SH-SY5Y (cell line): ENCODE measurements at regions not wholly inside any gene's neighbourhood (a gene's known extent, or its start where the extent isn't known, plus 50 kb on each side); places are given as distances from the start of the nearest gene placed in this dataset.

Source experiments
- GATA2 ChIP-seq: IDR thresholded peaks from 2 replicates; pipeline ENCODE4 v1.6.1; 2011; ENCODE audit warnings: mild to moderate bottlenecking, low read depth, low read length
- GATA3 ChIP-seq: IDR thresholded peaks from 2 replicates; pipeline ENCODE4 v1.6.1; 2011; ENCODE audit warnings: low read depth, mild to moderate bottlenecking, low read length, moderate library complexity

DNA sequence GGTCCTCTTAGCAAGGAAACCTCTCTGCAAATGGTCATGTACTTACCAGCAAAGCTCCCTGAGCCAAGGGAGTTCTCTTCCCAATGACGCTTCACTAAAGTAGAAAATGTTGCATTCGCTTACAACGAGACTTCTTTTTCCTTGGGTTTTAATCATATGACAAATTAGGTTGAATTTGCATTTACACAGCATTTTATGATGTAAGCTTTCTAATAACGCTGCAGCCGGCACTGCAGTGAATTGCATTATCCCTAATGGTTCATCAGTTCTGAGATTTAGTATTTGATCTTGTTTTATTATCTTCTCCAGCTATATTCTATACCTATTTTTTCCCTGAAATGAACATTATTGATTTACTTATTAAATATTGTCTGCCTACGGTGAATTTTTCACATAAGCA lies 339.3 kb upstream of the PFKP start:
- no peak for TF ChIP-seq GATA3
- no peak for TF ChIP-seq GATA2
